K562 (cell line): ENCODE measurements at regions not wholly inside any gene's neighbourhood (a gene's known extent, or its start where the extent isn't known, plus 50 kb on each side); places are given as distances from the start of the nearest gene placed in this dataset.
"Not testable (repeated sequence)": the region's sequence is repeated elsewhere in the genome, so short reads cannot be mapped to it uniquely, and the experiment has no call there.

Experiments used
- ATAC-seq: fragments of 200-7000 bp; cut with Tn5 transposase; 3 replicates; pipeline ENCODE4 v1.9.1; 2020; ENCODE audit warnings: moderate library complexity
- BruUV-seq: library from RNA; stranded (reverse); fragments of 400-500 nt; replicated peaks from 2 replicates; lab custom pipeline; 2021; lab: Mats Ljungman, UMichigan
- CTCF ChIA-PET: fragments of 300-600 bp; formaldehyde crosslinking; extraction: SDS; loops from one replicate; lab custom pipeline; 2021; ENCODE audit warnings: low intra/inter-chr PET ratio; lab: Yijun Ruan, JAX
- POLR2A ChIA-PET: fragments of 300-600, 350-650 bp; sonication (Branson Sonifier 250); formaldehyde crosslinking; extraction: SDS; loops from one replicate; lab custom pipeline; 2021; ENCODE audit warnings: antibody characterized with exemption, inconsistent platforms; lab: Yijun Ruan, JAX
- DNase-seq, 4 experiments: peaks; one replicate each; pipeline versions ENCODE4 v3.0.0 to v3.0.0-alpha.2; 2011 to 2018; ENCODE audit warnings: low spot score in 3 of 4, mixed read lengths in 3 of 4; ENCODE audit errors: extremely low read depth in 1 of 4
- FAIRE-seq: peaks from 2 replicates; lab custom pipeline; 2011; peaks lifted over from hg19 to GRCh38; lab: Jason Lieb, UNC
- H2AFZ ChIP-seq: 2 replicates; pipeline ENCODE4 v1.6.0; 2011; ENCODE audit warnings: low read depth, low read length, control low read depth, inconsistent platforms
- H3K27ac ChIP-seq: fragments of 200-600 bp; 3 replicates; pipeline ENCODE4 v1.8.0; 2011; ENCODE audit warnings: low read depth, mild to moderate bottlenecking, control low read depth, inconsistent platforms, low read length, moderate library complexity, mixed read lengths; ENCODE audit errors: extremely low read depth
- H3K27me3 ChIP-seq, 2 experiments: fragments of 300-600 bp in 1 of 2; 2 replicates in 1 of 2; 3 replicates in 1 of 2; pipeline versions ENCODE4 v1.6.0 to v1.8.0; 2011; ENCODE audit warnings: inconsistent platforms in 2 of 2, low read length in 2 of 2, mild to moderate bottlenecking in 1 of 2, mixed read lengths in 1 of 2, moderate library complexity in 1 of 2; ENCODE audit not compliant: control insufficient read depth in 2 of 2, insufficient read depth in 2 of 2
- H3K36me3 ChIP-seq: fragments of 300-600 bp; 3 replicates; pipeline ENCODE4 v1.8.0; 2011; ENCODE audit warnings: mild to moderate bottlenecking, low read length, inconsistent platforms; ENCODE audit not compliant: control insufficient read depth, insufficient read depth
- H3K4me1 ChIP-seq, 2 experiments: fragments of 200-600 bp in 1 of 2; replicated peaks in 1 of 2; 2 replicates in 1 of 2; 3 replicates in 1 of 2; pipeline versions ENCODE4 v1.5.1 to v1.8.0; 2011; ENCODE audit warnings: inconsistent platforms in 2 of 2, low read length in 2 of 2, mild to moderate bottlenecking in 1 of 2, mixed read lengths in 1 of 2, moderate library complexity in 1 of 2; ENCODE audit not compliant: control insufficient read depth in 2 of 2, insufficient read depth in 2 of 2
- H3K4me2 ChIP-seq: 2 replicates; pipeline ENCODE4 v1.6.1; 2011; ENCODE audit warnings: low read length, control low read depth, inconsistent platforms, mixed read lengths; ENCODE audit not compliant: insufficient read depth
- H3K4me3 ChIP-seq: fragments of 200-600 bp; sonication (generic), shearing (Covaris generic); 2 replicates; pipeline ENCODE4 v1.5.1; 2016; ENCODE audit warnings: control low read depth, inconsistent platforms
- H3K79me2 ChIP-seq: fragments of 200-600 bp; 3 replicates; pipeline ENCODE4 v1.8.0; 2011; ENCODE audit warnings: low read length, inconsistent platforms; ENCODE audit not compliant: control insufficient read depth, insufficient read depth
- H3K9ac ChIP-seq, 2 experiments: 2 replicates each; pipeline versions ENCODE4 v1.6.0 to v1.6.1; 2011; ENCODE audit warnings: low read depth in 2 of 2, low read length in 2 of 2, control low read depth in 1 of 2, inconsistent platforms in 1 of 2, mild to moderate bottlenecking in 1 of 2, mixed read lengths in 1 of 2; ENCODE audit not compliant: insufficient read depth in 1 of 2
- H3K9me1 ChIP-seq: one replicate; pipeline ENCODE4 v1.6.0; 2011; ENCODE audit warnings: inconsistent platforms, mild to moderate bottlenecking, low read length, moderate library complexity; ENCODE audit not compliant: control insufficient read depth, insufficient read depth
- H3K9me3 ChIP-seq: replicated peaks from 2 replicates; pipeline ENCODE4 v1.5.1; 2011; ENCODE audit warnings: low read depth, low read length, inconsistent platforms; ENCODE audit not compliant: control insufficient read depth, insufficient read depth
- H4K20me1 ChIP-seq: replicated peaks from 2 replicates; pipeline ENCODE4 v1.6.1; 2011; ENCODE audit warnings: low read length, inconsistent platforms, mixed read lengths; ENCODE audit not compliant: control insufficient read depth, insufficient read depth
- CBFB ChIP-seq: sonication (generic); formaldehyde crosslinking; IDR thresholded peaks from 2 replicates; pipeline ENCODE4 v1.4.0; 2020; ENCODE audit warnings: mild to moderate bottlenecking, missing genetic modification reagents
- ELF2 ChIP-seq: fragments of 250-450 bp; sonication (Bioruptor Pico); IDR thresholded peaks from 2 replicates; pipeline ENCODE4 v1.5.0; 2021; ENCODE audit warnings: mild to moderate bottlenecking
- TOE1 ChIP-seq, 2 experiments: fragments of 450-650 bp in 1 of 2; sonication (generic) in 1 of 2; formaldehyde crosslinking in 1 of 2; IDR thresholded peaks; 2 replicates each; pipeline versions ENCODE4 v1.7.1 to v1.8.0; 2016 to 2022; ENCODE audit warnings: borderline replicate concordance in 2 of 2, mild to moderate bottlenecking in 2 of 2, antibody characterized with exemption in 1 of 2, inconsistent platforms in 1 of 2, low read depth in 1 of 2, missing genetic modification reagents in 1 of 2, moderate library complexity in 1 of 2
- ZNF668 ChIP-seq: fragments of 250-450 bp; sonication (Bioruptor Pico); IDR thresholded peaks from 2 replicates; pipeline ENCODE4 v1.8.0; 2022; ENCODE audit warnings: mild to moderate bottlenecking, inconsistent platforms
- WGBS: fragments of 100-300 bp; shearing (Covaris generic); methylation state at CpG from one replicate; pipeline ENCODE4 v1.1.6; 2016; ENCODE audit warnings: low coverage, mixed read lengths; ENCODE audit not compliant: insufficient coverage; ENCODE audit errors: missing lambda C conversion rate; 5-methylcytosine and 5-hydroxymethylcytosine counted together
- in situ Hi-C: fragments of 300-500 bp; cut with MboI; formaldehyde crosslinking; loops from 4 replicates; pipeline ENCODE4 v1.15.0; 2018; ENCODE audit warnings: inconsistent platforms, mixed read lengths
- intact Hi-C: fragments of 100-400 bp; cut with micrococcal nuclease; formaldehyde crosslinking; loops from 2 replicates; pipeline ENCODE4 v1.14.2; 2022
- TF ChIP-seq, protein P1 (sequence below): fragments of 250-450 bp; sonication (Bioruptor Pico); IDR thresholded peaks from 2 replicates; pipeline ENCODE4 v1.4.0; 2020; ENCODE audit warnings: mild to moderate bottlenecking, moderate library complexity
- TF ChIP-seq, protein P2 (sequence below): fragments of 450-650 bp; IDR thresholded peaks from one replicate; pipeline ENCODE4 v1.6.1; 2018; ENCODE audit warnings: mild to moderate bottlenecking, moderate library complexity; ENCODE audit not compliant: partially characterized antibody

DNA sequence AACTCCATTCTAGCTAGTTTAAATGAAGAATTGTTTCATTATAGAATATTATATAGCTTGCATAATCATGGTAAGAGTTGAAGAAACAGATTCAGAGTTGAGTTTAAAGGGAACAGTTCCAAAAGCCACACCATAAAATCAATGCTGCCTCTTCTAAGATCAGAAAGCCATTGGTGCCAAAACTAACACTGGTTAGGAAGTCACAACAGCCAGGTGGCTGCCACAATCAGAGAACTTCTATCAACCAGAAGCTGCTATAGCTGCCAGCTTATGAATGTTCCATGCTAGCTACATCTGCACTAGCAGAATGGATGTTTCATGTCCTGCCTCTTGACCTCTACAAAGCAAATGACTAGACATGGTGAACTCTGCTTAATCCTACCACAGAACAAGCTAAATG is 583.1 kb upstream of the LRRN3 start (continued):
- TF ChIP-seq TOE1 (IDR thresholded peaks at IDR 0.05; ENCODE audit: borderline replicate concordance) (no peak), TOE1 (CRISPR knock-in tag; IDR thresholded peaks at IDR 0.05; ENCODE audit: borderline replicate concordance, low read depth) (no peak), CBFB (CRISPR knock-in tag) (no peak), ZNF668 (CRISPR knock-in tag) (no peak), ELF2 (CRISPR knock-in tag) (no peak)
- TF ChIP-seq, protein P1, sequence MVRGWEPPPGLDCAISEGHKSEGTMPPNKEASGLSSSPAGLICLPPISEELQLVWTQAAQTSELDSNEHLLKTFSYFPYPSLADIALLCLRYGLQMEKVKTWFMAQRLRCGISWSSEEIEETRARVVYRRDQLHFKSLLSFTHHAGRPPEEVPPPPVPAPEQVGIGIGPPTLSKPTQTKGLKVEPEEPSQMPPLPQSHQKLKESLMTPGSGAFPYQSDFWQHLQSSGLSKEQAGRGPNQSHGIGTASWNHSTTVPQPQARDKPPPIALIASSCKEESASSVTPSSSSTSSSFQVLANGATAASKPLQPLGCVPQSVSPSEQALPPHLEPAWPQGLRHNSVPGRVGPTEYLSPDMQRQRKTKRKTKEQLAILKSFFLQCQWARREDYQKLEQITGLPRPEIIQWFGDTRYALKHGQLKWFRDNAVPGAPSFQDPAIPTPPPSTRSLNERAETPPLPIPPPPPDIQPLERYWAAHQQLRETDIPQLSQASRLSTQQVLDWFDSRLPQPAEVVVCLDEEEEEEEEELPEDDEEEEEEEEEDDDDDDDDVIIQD = no peak
- TF ChIP-seq, protein P2, sequence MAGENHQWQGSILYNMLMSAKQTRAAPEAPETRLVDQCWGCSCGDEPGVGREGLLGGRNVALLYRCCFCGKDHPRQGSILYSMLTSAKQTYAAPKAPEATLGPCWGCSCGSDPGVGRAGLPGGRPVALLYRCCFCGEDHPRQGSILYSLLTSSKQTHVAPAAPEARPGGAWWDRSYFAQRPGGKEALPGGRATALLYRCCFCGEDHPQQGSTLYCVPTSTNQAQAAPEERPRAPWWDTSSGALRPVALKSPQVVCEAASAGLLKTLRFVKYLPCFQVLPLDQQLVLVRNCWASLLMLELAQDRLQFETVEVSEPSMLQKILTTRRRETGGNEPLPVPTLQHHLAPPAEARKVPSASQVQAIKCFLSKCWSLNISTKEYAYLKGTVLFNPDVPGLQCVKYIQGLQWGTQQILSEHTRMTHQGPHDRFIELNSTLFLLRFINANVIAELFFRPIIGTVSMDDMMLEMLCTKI = no peak

DNA sequence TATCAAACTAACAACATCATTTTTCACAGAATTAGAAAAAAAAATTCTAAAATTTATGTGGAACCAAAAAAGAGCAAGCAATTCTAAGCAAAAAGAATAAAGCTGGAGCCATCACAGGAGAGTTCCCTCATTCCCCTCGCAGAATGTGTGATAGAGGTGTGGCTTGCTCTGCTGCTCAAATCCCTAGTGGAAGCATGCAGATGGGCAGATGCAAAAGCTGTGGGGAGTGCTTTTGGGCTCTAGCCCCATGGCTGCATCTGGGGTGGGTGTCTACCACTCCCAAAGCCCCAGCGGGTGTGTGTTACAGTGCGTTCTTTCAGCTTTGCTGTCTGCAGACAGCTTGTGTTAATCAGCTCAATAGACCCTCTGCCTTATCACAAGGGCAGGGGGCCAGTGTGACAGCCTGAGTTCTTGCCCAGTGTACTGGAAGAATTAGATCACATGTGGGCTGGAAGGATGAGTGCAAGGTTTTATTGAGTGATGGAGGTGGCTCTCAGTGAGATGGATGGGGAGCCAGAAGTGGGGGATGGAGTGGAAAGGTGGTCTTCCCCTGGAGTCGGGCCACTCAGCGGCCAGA is 575.9 kb upstream of the LRRN3 start:
- H3K4me2 ChIP-seq, POLR2A ChIA-PET, FAIRE-seq, H3K27ac ChIP-seq, H3K36me3 ChIP-seq, intact Hi-C loops, in situ Hi-C loops, DNase-seq, H3K4me1 ChIP-seq, H2AFZ ChIP-seq, H3K4me3 ChIP-seq, H3K9ac ChIP-seq, H3K9me1 ChIP-seq, H3K79me2 ChIP-seq, H4K20me1 ChIP-seq, H3K9me3 ChIP-seq, CTCF ChIA-PET, ATAC-seq, BruUV-seq, H3K27me3 ChIP-seq: not testable (repeated sequence)
- 2% methylated on average over 5 of the region's 5 CpGs for WGBS
